ENCODE measurements at regions not wholly inside any gene's neighbourhood (a gene's known extent, or its start where the extent isn't known, plus 50 kb on each side); places are given as distances from the start of the nearest gene placed in this dataset.

GRCh38 chr4:3684546-3684945 lies 81.6 kb upstream of the ADRA2C start:
- TF ChIP-seq, protein P1, sequence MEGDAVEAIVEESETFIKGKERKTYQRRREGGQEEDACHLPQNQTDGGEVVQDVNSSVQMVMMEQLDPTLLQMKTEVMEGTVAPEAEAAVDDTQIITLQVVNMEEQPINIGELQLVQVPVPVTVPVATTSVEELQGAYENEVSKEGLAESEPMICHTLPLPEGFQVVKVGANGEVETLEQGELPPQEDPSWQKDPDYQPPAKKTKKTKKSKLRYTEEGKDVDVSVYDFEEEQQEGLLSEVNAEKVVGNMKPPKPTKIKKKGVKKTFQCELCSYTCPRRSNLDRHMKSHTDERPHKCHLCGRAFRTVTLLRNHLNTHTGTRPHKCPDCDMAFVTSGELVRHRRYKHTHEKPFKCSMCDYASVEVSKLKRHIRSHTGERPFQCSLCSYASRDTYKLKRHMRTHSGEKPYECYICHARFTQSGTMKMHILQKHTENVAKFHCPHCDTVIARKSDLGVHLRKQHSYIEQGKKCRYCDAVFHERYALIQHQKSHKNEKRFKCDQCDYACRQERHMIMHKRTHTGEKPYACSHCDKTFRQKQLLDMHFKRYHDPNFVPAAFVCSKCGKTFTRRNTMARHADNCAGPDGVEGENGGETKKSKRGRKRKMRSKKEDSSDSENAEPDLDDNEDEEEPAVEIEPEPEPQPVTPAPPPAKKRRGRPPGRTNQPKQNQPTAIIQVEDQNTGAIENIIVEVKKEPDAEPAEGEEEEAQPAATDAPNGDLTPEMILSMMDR (IDR thresholded peaks at IDR 0.05), result no peak
- TF ChIP-seq REST (IDR thresholded peaks at IDR 0.05) (no peak), SREBF2 (IDR thresholded peaks at IDR 0.05) (no peak), ESRRA (IDR thresholded peaks at IDR 0.05; ENCODE audit: borderline replicate concordance, low read length) (no peak), POLR2A (IDR thresholded peaks at IDR 0.05; ENCODE audit: low read length) (no peak), MAFK (IDR thresholded peaks at IDR 0.05; ENCODE audit: partially characterized antibody) (no peak), CEBPB (IDR thresholded peaks at IDR 0.05) (no peak), RFX5 (IDR thresholded peaks at IDR 0.05) (no peak)
- TF ChIP-seq, protein P2, sequence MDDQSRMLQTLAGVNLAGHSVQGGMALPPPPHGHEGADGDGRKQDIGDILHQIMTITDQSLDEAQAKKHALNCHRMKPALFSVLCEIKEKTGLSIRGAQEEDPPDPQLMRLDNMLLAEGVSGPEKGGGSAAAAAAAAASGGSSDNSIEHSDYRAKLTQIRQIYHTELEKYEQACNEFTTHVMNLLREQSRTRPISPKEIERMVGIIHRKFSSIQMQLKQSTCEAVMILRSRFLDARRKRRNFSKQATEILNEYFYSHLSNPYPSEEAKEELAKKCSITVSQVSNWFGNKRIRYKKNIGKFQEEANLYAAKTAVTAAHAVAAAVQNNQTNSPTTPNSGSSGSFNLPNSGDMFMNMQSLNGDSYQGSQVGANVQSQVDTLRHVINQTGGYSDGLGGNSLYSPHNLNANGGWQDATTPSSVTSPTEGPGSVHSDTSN (IDR thresholded peaks at IDR 0.05), result no peak
- TF ChIP-seq, protein P3, sequence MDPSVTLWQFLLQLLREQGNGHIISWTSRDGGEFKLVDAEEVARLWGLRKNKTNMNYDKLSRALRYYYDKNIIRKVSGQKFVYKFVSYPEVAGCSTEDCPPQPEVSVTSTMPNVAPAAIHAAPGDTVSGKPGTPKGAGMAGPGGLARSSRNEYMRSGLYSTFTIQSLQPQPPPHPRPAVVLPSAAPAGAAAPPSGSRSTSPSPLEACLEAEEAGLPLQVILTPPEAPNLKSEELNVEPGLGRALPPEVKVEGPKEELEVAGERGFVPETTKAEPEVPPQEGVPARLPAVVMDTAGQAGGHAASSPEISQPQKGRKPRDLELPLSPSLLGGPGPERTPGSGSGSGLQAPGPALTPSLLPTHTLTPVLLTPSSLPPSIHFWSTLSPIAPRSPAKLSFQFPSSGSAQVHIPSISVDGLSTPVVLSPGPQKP (IDR thresholded peaks at IDR 0.05; ENCODE audit: low read depth, low read length), result no peak

All from A549 (cell line).